BJ (cell line): ENCODE measurements at regions not wholly inside any gene's neighbourhood (a gene's known extent, or its start where the extent isn't known, plus 50 kb on each side); places are given as distances from the start of the nearest gene placed in this dataset.

Experiments used
- CTCF ChIA-PET: fragments of 350-600 bp; formaldehyde crosslinking; extraction: SDS; loops from one replicate; lab custom pipeline; 2021; ENCODE audit warnings: antibody characterized with exemption, inconsistent platforms; lab: Yijun Ruan, JAX
- POLR2A ChIA-PET: fragments of 300-600 bp; sonication (Branson Sonifier 250); formaldehyde crosslinking; extraction: SDS; loops from one replicate; lab custom pipeline; 2021; ENCODE audit warnings: antibody characterized with exemption; lab: Charles Lee
- DNase-seq: peaks from one replicate; pipeline ENCODE4 v3.0.0-alpha.2; 2011; ENCODE audit warnings: low read depth
- H3K27me3 ChIP-seq: 2 replicates; pipeline ENCODE4 v1.6.0; 2011; ENCODE audit warnings: low read length; ENCODE audit not compliant: control insufficient read depth, insufficient read depth
- H3K36me3 ChIP-seq: 2 replicates; pipeline ENCODE4 v1.5.1; 2011; ENCODE audit warnings: low read length; ENCODE audit not compliant: control insufficient read depth, insufficient read depth
- H3K4me3 ChIP-seq: 2 replicates; pipeline ENCODE4 v1.5.1; 2011; ENCODE audit warnings: low read depth, mild to moderate bottlenecking, control low read depth, low read length
- TF ChIP-seq, protein P1 (sequence below): IDR thresholded peaks from 2 replicates; pipeline ENCODE4 v1.5.1; 2011; ENCODE audit warnings: low read depth, mild to moderate bottlenecking, control low read depth, inconsistent platforms, low read length, moderate library complexity; ENCODE audit not compliant: insufficient read depth

DNA sequence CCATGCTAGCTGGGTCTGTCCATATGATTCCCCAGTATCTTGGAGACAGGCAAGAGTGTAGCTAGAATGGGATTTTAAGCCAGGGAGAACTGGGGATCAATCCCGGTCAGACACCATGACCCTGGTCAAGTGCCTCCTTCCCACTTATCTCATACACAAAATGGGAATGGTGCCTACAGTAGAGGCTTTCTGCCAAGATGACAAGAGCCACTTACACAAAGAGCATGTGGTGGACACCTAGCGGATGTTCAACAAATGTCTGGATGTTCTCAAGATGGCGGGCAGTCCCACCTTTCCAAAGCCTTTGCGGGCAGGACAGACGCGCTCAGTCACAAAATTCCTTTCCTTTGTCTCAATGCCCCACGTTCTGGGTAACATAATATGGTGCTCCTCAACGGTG, 57.3 kb downstream of the MAF start:
- H3K27me3 ChIP-seq: no peaks in the 10 kb centered on the region
- TF ChIP-seq, protein P1, sequence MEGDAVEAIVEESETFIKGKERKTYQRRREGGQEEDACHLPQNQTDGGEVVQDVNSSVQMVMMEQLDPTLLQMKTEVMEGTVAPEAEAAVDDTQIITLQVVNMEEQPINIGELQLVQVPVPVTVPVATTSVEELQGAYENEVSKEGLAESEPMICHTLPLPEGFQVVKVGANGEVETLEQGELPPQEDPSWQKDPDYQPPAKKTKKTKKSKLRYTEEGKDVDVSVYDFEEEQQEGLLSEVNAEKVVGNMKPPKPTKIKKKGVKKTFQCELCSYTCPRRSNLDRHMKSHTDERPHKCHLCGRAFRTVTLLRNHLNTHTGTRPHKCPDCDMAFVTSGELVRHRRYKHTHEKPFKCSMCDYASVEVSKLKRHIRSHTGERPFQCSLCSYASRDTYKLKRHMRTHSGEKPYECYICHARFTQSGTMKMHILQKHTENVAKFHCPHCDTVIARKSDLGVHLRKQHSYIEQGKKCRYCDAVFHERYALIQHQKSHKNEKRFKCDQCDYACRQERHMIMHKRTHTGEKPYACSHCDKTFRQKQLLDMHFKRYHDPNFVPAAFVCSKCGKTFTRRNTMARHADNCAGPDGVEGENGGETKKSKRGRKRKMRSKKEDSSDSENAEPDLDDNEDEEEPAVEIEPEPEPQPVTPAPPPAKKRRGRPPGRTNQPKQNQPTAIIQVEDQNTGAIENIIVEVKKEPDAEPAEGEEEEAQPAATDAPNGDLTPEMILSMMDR: no peak
- CTCF ChIA-PET: no interaction called here
- no peak overlapping the region for H3K4me3 ChIP-seq
- no peak for DNase-seq
- H3K36me3 ChIP-seq: no peaks in the 10 kb centered on the region
- POLR2A ChIA-PET: no interaction called here

DNA sequence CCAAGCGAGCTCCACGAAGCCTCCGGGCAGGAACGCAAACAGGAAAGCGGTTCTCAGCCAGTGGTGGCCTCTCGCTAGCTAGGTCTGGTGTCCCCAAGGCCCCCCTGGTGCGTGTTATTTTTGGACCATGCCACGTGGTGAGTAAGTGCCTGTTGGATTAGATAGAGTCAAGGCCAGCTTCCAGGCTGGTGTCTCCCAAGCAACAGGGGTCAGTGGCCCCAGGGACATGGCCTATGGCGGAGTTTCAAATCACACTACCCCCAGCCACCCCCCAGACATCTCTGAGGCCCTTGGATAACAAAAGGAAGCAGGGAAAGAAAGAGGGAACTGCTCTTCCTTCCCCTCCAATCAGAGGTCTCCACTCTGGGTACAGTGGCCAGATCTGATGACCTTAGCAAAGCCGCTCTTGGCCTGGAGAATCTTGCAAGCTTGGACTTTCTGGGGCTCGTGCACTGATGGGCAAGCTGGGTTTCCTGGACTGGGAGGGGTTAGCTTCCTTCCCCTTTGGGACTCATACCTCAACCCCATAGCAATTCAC, 58.2 kb downstream of the MAF start:
- Histone ChIP-seq H3K27me3 (no peaks in the 10 kb centered on the region), H3K4me3 (no peak overlapping the region), H3K36me3 (no peaks in the 10 kb centered on the region)
- CTCF ChIA-PET: no interaction called here
- POLR2A ChIA-PET: no interaction called here
- TF ChIP-seq, protein P1: no peak
- DNase-seq: no peak

- ChIA-PET CTCF (no interaction called here), POLR2A (no interaction called here)
- H3K27me3 ChIP-seq: no peaks in the 10 kb centered on the region
- H3K4me3 ChIP-seq: no peak overlapping the region
- no peaks in the 10 kb centered on the region for H3K36me3 ChIP-seq
- DNase-seq: no peak
- TF ChIP-seq, protein P1: no peak
Measured at GRCh38 chr16:79540825-79541595, 59.5 kb downstream of the MAF start.

DNA sequence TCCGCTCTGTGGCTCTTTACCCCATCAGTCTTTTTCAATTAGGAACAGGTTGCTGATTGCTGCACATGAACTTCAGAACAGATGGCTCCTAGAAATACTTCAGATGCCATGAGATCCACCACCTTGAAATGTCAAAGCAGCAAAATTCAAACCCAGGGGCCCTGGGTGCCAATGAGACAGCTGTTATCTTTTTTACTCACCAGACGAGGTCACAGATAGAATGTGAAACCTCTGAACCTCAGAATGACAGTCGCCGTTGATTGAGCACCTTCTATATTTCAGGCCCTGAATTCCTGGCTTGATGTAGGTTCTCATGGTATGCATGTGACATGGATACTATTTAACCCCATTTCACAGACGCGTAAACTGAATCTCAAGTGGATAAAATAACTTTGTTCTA, 63.0 kb downstream of the MAF start:
- ChIA-PET CTCF (no interaction called here), POLR2A (no interaction called here)
- H3K4me3 ChIP-seq: no peak overlapping the region
- no peaks in the 10 kb centered on the region for H3K36me3 ChIP-seq
- DNase-seq: no peak
- H3K27me3 ChIP-seq: no peaks in the 10 kb centered on the region
- TF ChIP-seq, protein P1: no peak

- TF ChIP-seq, protein P1: no peak
- CTCF ChIA-PET: no interaction called here
Measured at GRCh38 chr16:79536958-79537357, 63.6 kb downstream of the MAF start.

More at GRCh38 chr16:79536958-79537357, 63.6 kb downstream of the MAF start:
- POLR2A ChIA-PET: no interaction called here
- no peaks in the 10 kb centered on the region for H3K36me3 ChIP-seq
- no peaks in the 10 kb centered on the region for H3K27me3 ChIP-seq
- no peak overlapping the region for H3K4me3 ChIP-seq
- no peak for DNase-seq
